RPMI7951 (cell line): ENCODE measurements at regions not wholly inside any gene's neighbourhood (a gene's known extent, or its start where the extent isn't known, plus 50 kb on each side); places are given as distances from the start of the nearest gene placed in this dataset.

Experiments
- DNase-seq: peaks from one replicate; pipeline ENCODE4 v3.0.0-alpha.2; 2012; ENCODE audit warnings: low read depth

DNA sequence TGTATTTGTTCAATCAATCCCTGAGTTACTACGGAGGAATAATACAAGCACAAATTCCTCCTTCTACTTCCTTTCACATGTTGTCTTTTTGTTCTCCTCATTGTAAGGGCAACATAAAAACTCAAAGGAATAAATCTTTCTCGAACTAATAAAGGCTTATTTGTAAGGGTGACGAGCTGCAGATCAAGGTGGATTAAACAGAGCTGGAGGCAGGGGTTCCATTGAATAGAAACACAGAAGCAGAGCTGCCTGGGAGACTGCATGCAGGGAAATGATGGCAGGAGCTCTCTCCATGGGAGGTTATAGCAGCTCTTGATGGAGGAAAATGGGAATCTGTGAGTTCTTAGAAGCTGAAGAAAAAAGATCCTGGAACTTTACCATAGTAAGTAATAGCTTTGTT lies 160.2 kb downstream of the CYYR1 start:
- no peak for DNase-seq

DNA sequence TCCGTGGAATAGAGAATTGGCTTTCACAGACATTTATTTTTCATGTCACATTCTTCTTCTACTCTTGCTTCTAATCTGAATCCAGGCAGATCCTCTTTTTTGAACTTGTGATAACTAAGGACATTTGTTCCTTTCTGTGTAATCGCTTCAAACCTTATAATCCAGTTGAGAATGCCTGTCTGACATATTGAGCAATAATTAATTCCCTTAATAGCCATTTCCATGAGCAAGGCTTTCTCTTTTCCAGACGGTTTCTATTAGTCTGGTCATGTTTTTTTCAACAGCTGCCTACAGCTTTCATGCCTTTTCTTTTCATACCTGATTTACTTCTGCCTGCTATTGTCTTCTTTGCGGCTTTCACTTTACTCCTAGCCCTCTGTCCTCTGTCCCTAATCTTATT lies 163.4 kb downstream of the CYYR1 start:
- DNase-seq = no peak

- DNase-seq = no peak
Measured at GRCh38 chr21:26408511-26408910, 164.6 kb downstream of the CYYR1 start.

GRCh38 chr21:26406526-26406925 lies 166.6 kb downstream of the CYYR1 start:
- no peak for DNase-seq

DNA sequence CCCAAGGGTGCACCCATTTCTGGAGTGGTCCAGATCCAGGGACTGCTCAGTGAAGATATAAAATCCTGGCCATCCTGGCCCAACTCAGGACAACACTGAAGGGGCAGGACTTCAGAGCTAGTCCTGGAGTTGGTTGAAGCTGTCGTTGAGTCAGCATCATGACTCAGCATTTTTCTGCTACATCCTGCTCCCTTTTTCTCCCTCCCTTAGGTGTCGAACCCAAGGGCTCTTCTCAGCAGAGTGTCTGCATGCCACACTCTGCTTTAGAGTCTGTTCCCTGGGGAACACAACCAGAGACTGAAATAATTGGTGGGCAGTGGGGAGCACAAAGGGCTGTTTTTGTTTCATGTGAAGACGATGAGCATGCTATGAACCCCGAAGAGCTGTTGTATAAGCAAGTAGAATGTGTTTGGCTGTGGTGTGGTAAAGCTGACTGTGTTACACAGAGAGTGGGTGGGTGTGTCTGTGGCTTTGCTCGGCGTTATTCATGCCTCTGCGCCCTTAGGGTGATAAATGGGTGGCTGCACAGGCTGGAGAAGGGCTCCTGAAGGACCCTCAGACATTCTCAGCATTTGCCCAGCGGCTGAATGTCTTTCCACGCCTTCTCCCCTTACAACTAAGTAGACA lies 167.2 kb downstream of the CYYR1 start:
- peak; percentile 78 for DNase-seq

GRCh38 chr21:26405071-26405470 lies 168.0 kb downstream of the CYYR1 start:
- peak; percentile 3 for DNase-seq

- DNase-seq = no peak
Measured at GRCh38 chr21:26404288-26404687, 168.8 kb downstream of the CYYR1 start.

GRCh38 chr21:26403321-26403720 lies 169.8 kb downstream of the CYYR1 start:
- DNase-seq = no peak

- DNase-seq = no peak
Measured at GRCh38 chr21:26397545-26397944, 175.5 kb downstream of the CYYR1 start.

- no peak for DNase-seq
Measured at GRCh38 chr21:26394341-26394740, 178.7 kb downstream of the CYYR1 start.

DNA sequence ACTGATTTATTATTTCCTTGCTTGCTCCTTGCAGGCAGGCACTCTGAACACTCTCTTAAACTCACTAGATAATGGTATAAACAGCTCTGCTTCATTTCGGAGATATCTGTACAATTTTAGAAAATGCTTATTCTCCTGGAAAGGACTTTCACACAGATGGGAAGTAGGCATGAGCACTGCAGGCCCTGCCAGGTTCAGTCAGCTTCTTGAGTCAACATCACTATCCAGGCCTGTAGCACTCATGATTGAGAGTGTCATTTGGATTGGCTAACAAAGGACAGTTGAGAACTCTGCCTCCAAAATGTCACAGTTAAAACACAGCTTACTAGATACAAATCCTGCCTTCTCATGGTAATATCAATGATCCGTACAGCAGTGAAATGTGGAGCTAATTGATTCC lies 181.9 kb downstream of the CYYR1 start:
- no peak for DNase-seq

DNA sequence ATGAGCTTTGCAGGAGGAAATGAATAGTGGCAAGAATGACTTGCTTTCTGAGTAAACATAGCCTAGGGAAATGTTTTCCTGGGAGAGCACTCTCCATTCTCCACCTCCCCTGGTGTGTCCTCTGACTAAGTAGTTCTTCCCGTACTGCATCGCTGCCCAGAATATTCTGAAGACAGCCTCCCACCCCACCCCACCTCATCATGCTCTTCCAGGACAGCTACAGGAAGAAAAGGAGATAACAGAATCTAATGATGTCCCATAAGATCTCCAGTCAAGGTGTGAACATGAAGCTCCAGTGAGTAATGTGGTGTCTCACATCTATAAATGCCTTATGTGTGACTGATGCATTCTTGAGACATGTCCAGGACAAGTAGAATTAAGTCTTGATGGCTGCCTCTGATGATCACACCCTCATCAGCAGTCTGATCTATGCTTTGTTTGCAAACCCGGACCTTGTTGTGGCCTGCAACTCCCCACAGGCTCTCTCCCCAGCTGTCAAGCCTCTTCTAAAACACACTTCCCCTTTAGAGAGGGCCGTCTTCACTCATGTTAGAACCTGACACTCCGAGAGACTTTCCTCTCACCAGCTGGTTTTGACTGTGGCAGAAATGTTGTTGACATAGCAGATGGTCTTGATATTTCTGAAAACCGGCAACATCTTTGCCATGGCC lies 183.0 kb downstream of the CYYR1 start:
- peak; percentile 56 for DNase-seq

- peak; percentile 27 for DNase-seq
Measured at GRCh38 chr21:26388731-26389231, 184.3 kb downstream of the CYYR1 start.

DNA sequence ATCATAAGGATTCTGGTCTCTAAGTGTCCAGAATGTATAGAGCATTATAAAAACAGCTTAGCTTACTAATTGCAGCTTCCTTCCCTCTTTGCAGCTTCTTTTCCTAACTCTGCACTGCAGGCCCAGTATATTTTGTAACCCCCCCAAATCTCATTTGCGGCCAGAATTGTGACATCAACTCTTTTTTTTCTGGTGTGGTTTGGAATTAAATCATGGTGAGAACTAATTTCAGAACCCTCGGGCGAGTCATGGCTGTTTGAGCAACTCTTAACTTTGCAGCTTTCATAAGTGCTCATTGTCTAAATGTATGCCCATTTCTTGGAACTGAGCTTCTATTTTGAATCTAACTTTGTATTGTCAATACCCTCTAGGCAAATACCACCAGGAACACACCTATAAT lies 187.4 kb downstream of the CYYR1 start:
- peak; percentile 23 for DNase-seq

DNA sequence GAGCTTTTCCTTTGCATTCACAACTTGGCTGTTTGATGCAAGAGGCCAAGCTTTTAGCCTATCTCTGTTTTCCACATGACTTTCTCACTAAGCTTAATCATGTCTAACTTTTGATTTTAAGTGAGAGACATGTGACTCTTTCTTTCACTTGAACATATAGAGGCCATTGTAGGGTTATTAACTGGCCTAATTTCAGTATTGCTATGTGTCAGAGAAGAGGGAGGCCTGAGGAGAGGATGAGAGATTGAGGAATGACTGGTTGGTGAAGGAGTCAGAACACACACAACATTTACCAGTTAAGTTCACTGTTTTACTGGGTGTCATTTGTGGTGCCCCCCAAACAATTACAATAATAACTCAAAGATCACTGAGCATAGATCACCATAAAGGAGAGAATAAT lies 193.5 kb downstream of the CYYR1 start:
- DNase-seq = no peak

DNA sequence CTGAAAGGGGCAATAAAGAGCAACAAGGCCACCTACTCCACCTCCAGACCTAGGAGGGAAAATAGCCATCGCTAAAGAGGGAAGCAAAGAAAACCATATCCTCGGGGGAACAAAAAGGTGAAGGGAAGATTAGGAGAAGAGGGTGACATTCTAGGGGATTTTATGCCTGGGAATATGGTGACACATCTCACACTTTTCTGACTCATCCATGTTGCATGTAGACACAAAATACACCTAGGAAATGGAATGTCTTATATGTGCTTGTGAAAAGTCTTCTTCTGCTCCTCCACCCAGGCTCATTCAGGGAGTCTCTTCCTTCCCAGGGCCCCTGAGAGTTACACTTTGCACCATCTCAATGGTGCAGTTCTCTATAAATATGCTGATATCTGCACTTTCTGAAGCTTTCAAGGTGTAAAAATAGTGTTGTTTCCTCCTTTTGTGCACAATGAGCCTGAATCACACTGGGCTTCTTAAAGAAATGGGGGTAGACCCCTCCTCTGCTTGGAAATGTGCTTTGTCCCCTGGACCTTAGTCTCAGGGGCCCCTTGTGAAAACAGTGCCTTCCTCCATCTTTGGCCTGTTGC lies 195.9 kb downstream of the CYYR1 start:
- DNase-seq = no peak

DNA sequence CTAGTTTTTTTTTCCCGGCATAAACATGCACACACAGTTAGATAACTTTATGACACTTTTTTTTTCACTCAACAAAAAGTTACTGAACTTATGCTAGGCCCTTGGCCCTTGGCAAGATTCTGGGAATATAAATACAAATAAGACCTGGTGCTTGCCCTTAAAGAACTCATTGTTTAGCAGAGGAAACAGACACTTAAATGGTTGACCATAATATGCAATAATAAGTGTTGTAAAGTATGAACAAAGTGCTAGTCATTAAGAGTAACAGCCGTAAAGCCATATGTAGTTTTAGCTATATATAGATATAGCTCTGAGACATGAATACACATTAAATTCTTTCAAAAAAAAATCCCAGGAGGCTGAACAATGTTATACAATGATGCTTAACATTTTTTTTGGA lies 198.3 kb downstream of the CYYR1 start:
- DNase-seq = peak; percentile 5

- DNase-seq = no peak
Measured at GRCh38 chr21:26368591-26369320, 198.2 kb upstream of the APP start.

DNA sequence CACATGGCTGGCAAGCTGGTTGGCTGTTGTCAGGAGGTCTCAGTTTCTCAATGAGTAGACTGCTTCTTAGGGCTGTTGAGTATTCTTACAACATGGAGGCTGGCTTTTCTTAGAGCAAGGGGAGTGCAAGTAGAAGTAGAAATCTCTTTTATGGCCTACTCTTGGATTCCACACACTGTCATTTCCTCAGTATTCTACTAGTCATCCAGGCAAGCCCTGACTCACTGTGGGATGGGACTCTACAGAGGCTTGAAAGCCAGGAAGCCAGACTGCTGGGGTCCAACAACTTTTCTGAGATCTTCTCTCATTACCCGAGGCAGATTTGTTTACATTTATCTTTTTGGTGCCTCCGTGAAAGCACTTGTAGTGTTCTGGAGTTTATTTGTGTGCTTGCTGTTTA lies 196.2 kb upstream of the APP start:
- DNase-seq = no peak

GRCh38 chr21:26365849-26366248 lies 195.3 kb upstream of the APP start:
- no peak for DNase-seq

DNA sequence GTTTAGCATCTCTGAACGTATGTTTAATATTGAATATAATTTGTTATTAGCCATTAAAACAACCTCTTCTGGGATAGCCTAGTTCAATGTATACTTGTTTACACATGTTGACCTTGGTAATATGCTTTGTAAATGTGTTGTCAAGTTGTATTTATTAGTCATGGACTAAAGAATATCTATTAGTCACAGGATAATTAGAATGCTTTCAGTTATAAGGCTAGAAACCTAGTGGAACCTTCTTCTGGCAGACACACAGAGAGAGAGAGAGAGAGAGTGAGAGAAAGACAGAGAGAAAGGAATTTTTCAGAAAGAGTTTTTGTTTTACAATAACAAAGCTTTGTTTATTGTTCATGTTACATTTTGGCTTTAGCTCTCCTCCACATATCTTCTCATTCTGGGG lies 181.1 kb upstream of the APP start:
- no peak for DNase-seq

- DNase-seq = no peak
Measured at GRCh38 chr21:26332867-26333266, 162.3 kb upstream of the APP start.
